Astrocyte (in vitro differentiated cells and primary cell): ENCODE measurements at regions not wholly inside any gene's neighbourhood (a gene's known extent, or its start where the extent isn't known, plus 50 kb on each side); places are given as distances from the start of the nearest gene placed in this dataset.

ENCODE experiments used
- DNase-seq: peaks from one replicate; pipeline ENCODE4 v3.0.0-alpha.2; 2010; ENCODE audit warnings: low read depth
- FAIRE-seq: peaks from 2 replicates; lab custom pipeline; 2011; peaks lifted over from hg19 to GRCh38; lab: Jason Lieb, UNC
- H2AFZ ChIP-seq: 2 replicates; pipeline ENCODE4 v1.6.0; 2012; ENCODE audit warnings: low read depth, low read length, inconsistent platforms
- H3K27ac ChIP-seq: 2 replicates; pipeline ENCODE4 v1.5.1; 2011; ENCODE audit warnings: low read depth, low read length, inconsistent platforms
- H3K27me3 ChIP-seq: 2 replicates; pipeline ENCODE4 v1.6.0; 2011; ENCODE audit warnings: low read length, inconsistent platforms; ENCODE audit not compliant: insufficient read depth
- H3K36me3 ChIP-seq: 2 replicates; pipeline ENCODE4 v1.5.1; 2011; ENCODE audit warnings: low read length, inconsistent platforms; ENCODE audit not compliant: insufficient read depth
- H3K4me1 ChIP-seq: 2 replicates; pipeline ENCODE4 v1.5.1; 2011; ENCODE audit warnings: low read length, inconsistent platforms; ENCODE audit not compliant: insufficient read depth
- H3K4me2 ChIP-seq: 2 replicates; pipeline ENCODE4 v1.6.0; 2012; ENCODE audit warnings: low read length, inconsistent platforms
- H3K4me3 ChIP-seq: 2 replicates; pipeline ENCODE4 v1.5.1; 2011; ENCODE audit warnings: low read depth, mild to moderate bottlenecking, low read length, inconsistent platforms; ENCODE audit not compliant: insufficient read depth
- H3K79me2 ChIP-seq: 2 replicates; pipeline ENCODE4 v1.6.0; 2012; ENCODE audit warnings: mild to moderate bottlenecking, low read length, inconsistent platforms; ENCODE audit not compliant: insufficient read depth
- H3K9ac ChIP-seq: 2 replicates; pipeline ENCODE4 v1.6.0; 2012; ENCODE audit warnings: mild to moderate bottlenecking, low read length, inconsistent platforms
- H3K9me3 ChIP-seq: 2 replicates; pipeline ENCODE4 v1.5.1; 2012; ENCODE audit warnings: low read depth, mild to moderate bottlenecking, low read length, inconsistent platforms; ENCODE audit not compliant: insufficient read depth
- H4K20me1 ChIP-seq: 2 replicates; pipeline ENCODE4 v1.6.0; 2012; ENCODE audit warnings: low read length, inconsistent platforms; ENCODE audit not compliant: insufficient read depth
- H3K27ac Mint-ChIP-seq: one replicate; pipeline ENCODE4 v1.8.0; 2021; ENCODE audit warnings: mild to moderate bottlenecking, mixed read lengths; ENCODE audit not compliant: unreplicated experiment
- H3K27me3 Mint-ChIP-seq: one replicate; pipeline ENCODE4 v1.8.0; 2021; ENCODE audit warnings: low read depth, mixed read lengths; ENCODE audit not compliant: unreplicated experiment
- H3K36me3 Mint-ChIP-seq: one replicate; pipeline ENCODE4 v1.8.0; 2021; ENCODE audit warnings: low read depth, mixed read lengths; ENCODE audit not compliant: unreplicated experiment
- H3K4me1 Mint-ChIP-seq: one replicate; pipeline ENCODE4 v1.8.0; 2021; ENCODE audit warnings: low read depth, mixed read lengths; ENCODE audit not compliant: unreplicated experiment
- H3K4me3 Mint-ChIP-seq: one replicate; pipeline ENCODE4 v1.8.0; 2021; ENCODE audit warnings: mild to moderate bottlenecking, moderate library complexity, mixed read lengths; ENCODE audit not compliant: unreplicated experiment
- H3K9me3 Mint-ChIP-seq: one replicate; pipeline ENCODE4 v1.8.0; 2021; ENCODE audit warnings: mild to moderate bottlenecking, mixed read lengths; ENCODE audit not compliant: unreplicated experiment
- CTCF ChIP-seq: IDR thresholded peaks from 2 replicates; pipeline ENCODE4 v1.5.1; 2011; ENCODE audit warnings: low read depth, mild to moderate bottlenecking, inconsistent platforms, low read length, moderate library complexity; ENCODE audit not compliant: insufficient read depth
- EZH2 ChIP-seq: IDR thresholded peaks from 2 replicates; pipeline ENCODE4 v1.6.1; 2012; ENCODE audit warnings: mild to moderate bottlenecking, low read length, inconsistent platforms; ENCODE audit not compliant: insufficient read depth

- Histone ChIP-seq H3K4me3 (no peak overlapping the region), H3K36me3 (no peaks in the 10 kb centered on the region), H3K4me2 (no peak overlapping the region), H3K79me2 (no peaks in the 10 kb centered on the region), H3K27me3 (no peaks in the 10 kb centered on the region), H3K27ac (no peak overlapping the region), H2AFZ (no peak overlapping the region), H3K9me3 (no peaks in the 10 kb centered on the region), H3K9ac (no peak overlapping the region), H3K4me1 (no peaks in the 10 kb centered on the region), H4K20me1 (no peaks in the 10 kb centered on the region)
- Mint-ChIP-seq H3K9me3 (peaks cover 2% of the 10 kb centered on the region), H3K4me1 (no peaks in the 10 kb centered on the region), H3K27me3 (no peaks in the 10 kb centered on the region), H3K27ac (no peak overlapping the region), H3K36me3 (no peaks in the 10 kb centered on the region), H3K4me3 (no peak overlapping the region)
- DNase-seq (no peak), FAIRE-seq (no peak)
- TF ChIP-seq EZH2 (no peak), CTCF (no peak)
Observed at GRCh38 chr3:152754303-152754702, 80.6 kb upstream of the P2RY1 start.

GRCh38 chr3:152756807-152757206 is 78.1 kb upstream of the P2RY1 start:
- H3K27ac ChIP-seq = no peak overlapping the region
- no peaks in the 10 kb centered on the region for H3K4me1 ChIP-seq
- no peak overlapping the region for H3K9ac ChIP-seq
- TF ChIP-seq EZH2 (no peak), CTCF (no peak)
- no peaks in the 10 kb centered on the region for H3K36me3 ChIP-seq
- Mint-ChIP-seq H3K27ac (no peak overlapping the region), H3K27me3 (no peaks in the 10 kb centered on the region), H3K4me3 (no peak overlapping the region), H3K9me3 (no peaks in the 10 kb centered on the region), H3K4me1 (peaks cover 6% of the 10 kb centered on the region), H3K36me3 (no peaks in the 10 kb centered on the region)
- no peak for FAIRE-seq
- H3K27me3 ChIP-seq = no peaks in the 10 kb centered on the region
- no peaks in the 10 kb centered on the region for H3K79me2 ChIP-seq
- H3K9me3 ChIP-seq = no peaks in the 10 kb centered on the region
- H3K4me2 ChIP-seq = no peak overlapping the region
- no peak for DNase-seq
- H3K4me3 ChIP-seq = no peak overlapping the region
- no peak overlapping the region for H2AFZ ChIP-seq
- no peaks in the 10 kb centered on the region for H4K20me1 ChIP-seq

- Histone ChIP-seq H3K79me2 (no peaks in the 10 kb centered on the region), H4K20me1 (no peaks in the 10 kb centered on the region), H3K4me1 (no peaks in the 10 kb centered on the region), H2AFZ (no peak overlapping the region), H3K36me3 (no peaks in the 10 kb centered on the region), H3K27me3 (no peaks in the 10 kb centered on the region), H3K4me3 (no peak overlapping the region), H3K9me3 (no peaks in the 10 kb centered on the region), H3K9ac (no peak overlapping the region), H3K27ac (no peak overlapping the region), H3K4me2 (no peak overlapping the region)
- DNase-seq = no peak
- H3K36me3 Mint-ChIP-seq = no peaks in the 10 kb centered on the region
- peaks cover 4% of the 10 kb centered on the region for H3K9me3 Mint-ChIP-seq
- no peak overlapping the region for H3K4me3 Mint-ChIP-seq
- H3K4me1 Mint-ChIP-seq = peaks cover 6% of the 10 kb centered on the region
- no peak for TF ChIP-seq CTCF
- TF ChIP-seq EZH2 = no peak
- H3K27me3 Mint-ChIP-seq = no peaks in the 10 kb centered on the region
- FAIRE-seq = no peak
- H3K27ac Mint-ChIP-seq = no peak overlapping the region
Observed at GRCh38 chr3:152760024-152760563, 74.8 kb upstream of the P2RY1 start.
